HG02943 (cell line): ENCODE measurements at regions not wholly inside any gene's neighbourhood (a gene's known extent, or its start where the extent isn't known, plus 50 kb on each side); places are given as distances from the start of the nearest gene placed in this dataset.

Source experiments
- ATAC-seq: cut with Tn5 transposase; IDR thresholded peaks from one replicate; pipeline ENCODE4 v1.9.1; 2021; ENCODE audit warnings: mild to moderate bottlenecking, low read depth, moderate library complexity; ENCODE audit not compliant: unreplicated experiment

- no peak for ATAC-seq
Measured at GRCh38 chr12:84745127-84745526, 167.5 kb downstream of the SLC6A15 start.

- ATAC-seq: no peak
Measured at GRCh38 chr12:84741692-84742091, 170.9 kb downstream of the SLC6A15 start.

- no peak for ATAC-seq
Measured at GRCh38 chr12:84741031-84741430, 171.6 kb downstream of the SLC6A15 start.

- ATAC-seq: no peak
Measured at GRCh38 chr12:84740602-84741001, 172.0 kb downstream of the SLC6A15 start.

- ATAC-seq: no peak
Measured at GRCh38 chr12:84738481-84738972, 174.1 kb downstream of the SLC6A15 start.

GRCh38 chr12:84732828-84733340, 179.7 kb downstream of the SLC6A15 start:
- ATAC-seq: no peak

- ATAC-seq: no peak
Measured at GRCh38 chr12:84730561-84731162, 181.9 kb downstream of the SLC6A15 start.

GRCh38 chr12:84727961-84728360, 184.6 kb downstream of the SLC6A15 start:
- no peak for ATAC-seq

- no peak for ATAC-seq
Measured at GRCh38 chr12:84726780-84727179, 185.8 kb downstream of the SLC6A15 start.

- no peak for ATAC-seq
Measured at GRCh38 chr12:84723988-84724387, 188.6 kb downstream of the SLC6A15 start.

GRCh38 chr12:84719997-84720396, 192.6 kb downstream of the SLC6A15 start:
- ATAC-seq: no peak

GRCh38 chr12:84718906-84719305, 193.7 kb downstream of the SLC6A15 start:
- ATAC-seq: no peak

- ATAC-seq: no peak
Measured at GRCh38 chr12:84712747-84713146, 199.9 kb downstream of the SLC6A15 start.

GRCh38 chr12:84706374-84706773, 206.2 kb downstream of the SLC6A15 start:
- ATAC-seq: no peak

- no peak for ATAC-seq
Measured at GRCh38 chr12:84704856-84705255, 207.7 kb downstream of the SLC6A15 start.

GRCh38 chr12:84702001-84702400, 210.6 kb downstream of the SLC6A15 start:
- ATAC-seq: no peak

- ATAC-seq: no peak
Measured at GRCh38 chr12:84701041-84701440, 211.6 kb downstream of the SLC6A15 start.

GRCh38 chr12:84698576-84699333, 213.8 kb downstream of the SLC6A15 start:
- ATAC-seq: no peak

- ATAC-seq: no peak
Measured at GRCh38 chr12:84696908-84697540, 215.6 kb downstream of the SLC6A15 start.

GRCh38 chr12:84696281-84696680, 216.3 kb downstream of the SLC6A15 start:
- ATAC-seq: no peak

GRCh38 chr12:84694116-84694515, 218.5 kb downstream of the SLC6A15 start:
- no peak for ATAC-seq
